ENCODE measurements at regions not wholly inside any gene's neighbourhood (a gene's known extent, or its start where the extent isn't known, plus 50 kb on each side); places are given as distances from the start of the nearest gene placed in this dataset.

GRCh38 chr2:8236391-8236790 lies 445.5 kb upstream of the ID2 start:
- DNase-seq (ENCODE audit: low spot score) = no peak
- Histone ChIP-seq H3K27me3 (ENCODE audit: control insufficient read depth in 4 of 4, insufficient read depth in 4 of 4, low read length in 3 of 4) (no peaks in the 10 kb centered on the region), H3K27ac (ENCODE audit: low read depth in 1 of 2, low read length in 2 of 2) (no peak overlapping the region), H3K9ac (ENCODE audit: low read depth in 1 of 2, low read length in 2 of 2) (no peak overlapping the region), H3K36me3 (ENCODE audit: control insufficient read depth in 4 of 4, insufficient read depth in 3 of 4, low read depth in 1 of 4, low read length in 3 of 4) (no peaks in the 10 kb centered on the region), H3K4me3 (ENCODE audit: low read depth in 1 of 3, low read length in 3 of 3) (no peak overlapping the region), H3K4me1 (ENCODE audit: control insufficient read depth in 4 of 4, insufficient read depth in 4 of 4, low read length in 3 of 4) (peaks cover 10 to 24% (median 16%) of the 10 kb centered on the region in 4 donors), H3K9me3 (ENCODE audit: control insufficient read depth in 4 of 4, low read length in 3 of 4) (no peaks in the 10 kb centered on the region)
- no peak for TF ChIP-seq MAX (IDR thresholded peaks at IDR 0.05)
- no peak for TF ChIP-seq YY1 (IDR thresholded peaks at IDR 0.05)
- no peak for TF ChIP-seq GABPA (IDR thresholded peaks at IDR 0.05 in 1 of 2, conservative IDR thresholded peaks at IDR 0.05 in 1 of 2)
- no peak for TF ChIP-seq ZBTB33 (IDR thresholded peaks at IDR 0.05)
- TF ChIP-seq RAD21 (IDR thresholded peaks at IDR 0.05) = no peak
- TF ChIP-seq ATF3 (IDR thresholded peaks at IDR 0.05) = no peak
- TF ChIP-seq FOXA1 (IDR thresholded peaks at IDR 0.05) = no peak
- TF ChIP-seq NR2F2 (IDR thresholded peaks at IDR 0.05) = no peak
- no peak for TF ChIP-seq JUND (IDR thresholded peaks at IDR 0.05)
- 90% methylated on average over 2 of the region's 2 CpGs for WGBS

- peaks cover 10 to 39% (median 24%) of the 10 kb centered on the region in 4 donors for H3K4me1 ChIP-seq (ENCODE audit: control insufficient read depth in 4 of 4, insufficient read depth in 4 of 4, low read length in 3 of 4)
- peak overlapping the region in 1 of 3 donors; percentile 9 for H3K4me3 ChIP-seq (ENCODE audit: low read depth in 1 of 3, low read length in 3 of 3)
- H3K27ac ChIP-seq (ENCODE audit: low read depth in 1 of 2, low read length in 2 of 2) = peak overlapping the region; percentile 71 to 90
- TF ChIP-seq REST (IDR thresholded peaks at IDR 0.05) (peak; percentile 64), MAX (IDR thresholded peaks at IDR 0.05) (peak; percentile 76), EGR1 (IDR thresholded peaks at IDR 0.05; ENCODE audit: low read depth in 2 of 2) (peak; percentile 30 to 51), JUND (IDR thresholded peaks at IDR 0.05) (peak; percentile 67 to 71), HNF4G (IDR thresholded peaks at IDR 0.05) (peak; percentile 56), FOXA1 (IDR thresholded peaks at IDR 0.05) (peak; percentile 85), ZBTB33 (IDR thresholded peaks at IDR 0.05) (peak; percentile 58), RAD21 (IDR thresholded peaks at IDR 0.05) (peak; percentile 64 to 75), GABPA (IDR thresholded peaks at IDR 0.05 in 1 of 2, conservative IDR thresholded peaks at IDR 0.05 in 1 of 2) (no peak), CTCF (IDR thresholded peaks at IDR 0.05; ENCODE audit: low read depth, low read length, missing input control) (no peak), RXRA (IDR thresholded peaks at IDR 0.05) (peak; percentile 87), HNF4A (conservative IDR thresholded peaks at IDR 0.05) (peak; percentile 81 to 82), SP1 (IDR thresholded peaks at IDR 0.05) (peak; percentile 83), NR2F2 (IDR thresholded peaks at IDR 0.05) (peak; percentile 56), YY1 (IDR thresholded peaks at IDR 0.05) (peak; percentile 75), FOXA2 (IDR thresholded peaks at IDR 0.05) (peak; percentile 77), TAF1 (conservative IDR thresholded peaks at IDR 0.05) (no peak), ATF3 (IDR thresholded peaks at IDR 0.05) (peak; percentile 58)
- WGBS = 19% methylated on average over 8 of the region's 8 CpGs
- no peaks in the 10 kb centered on the region for H3K36me3 ChIP-seq (ENCODE audit: control insufficient read depth in 4 of 4, insufficient read depth in 3 of 4, low read depth in 1 of 4, low read length in 3 of 4)
- no peak for DNase-seq (ENCODE audit: low spot score)
- H3K9ac ChIP-seq (ENCODE audit: low read depth in 1 of 2, low read length in 2 of 2) = peak overlapping the region in 1 of 2 donors; percentile 34
- H3K9me3 ChIP-seq (ENCODE audit: control insufficient read depth in 4 of 4, low read length in 3 of 4) = no peaks in the 10 kb centered on the region
- H3K27me3 ChIP-seq (ENCODE audit: control insufficient read depth in 4 of 4, insufficient read depth in 4 of 4, low read length in 3 of 4) = no peaks in the 10 kb centered on the region
Observed at GRCh38 chr2:8238521-8239230, 443.2 kb upstream of the ID2 start.
